22Rv1 (cell line): ENCODE measurements at regions not wholly inside any gene's neighbourhood (a gene's known extent, or its start where the extent isn't known, plus 50 kb on each side); places are given as distances from the start of the nearest gene placed in this dataset.

Source experiments
- ZFX ChIP-seq: fragments of 450-650 bp; IDR thresholded peaks from 2 replicates; pipeline ENCODE4 v1.6.1; 2017; ENCODE audit warnings: antibody characterized with exemption, borderline replicate concordance
- TF ChIP-seq, protein P1 (sequence below): fragments of 450-650 bp; IDR thresholded peaks from 2 replicates; pipeline ENCODE4 v1.5.1; 2017; ENCODE audit warnings: mild to moderate bottlenecking

GRCh38 chr2:204157684-204158083, 221.1 kb downstream of the ICOS start:
- TF ChIP-seq, protein P1, sequence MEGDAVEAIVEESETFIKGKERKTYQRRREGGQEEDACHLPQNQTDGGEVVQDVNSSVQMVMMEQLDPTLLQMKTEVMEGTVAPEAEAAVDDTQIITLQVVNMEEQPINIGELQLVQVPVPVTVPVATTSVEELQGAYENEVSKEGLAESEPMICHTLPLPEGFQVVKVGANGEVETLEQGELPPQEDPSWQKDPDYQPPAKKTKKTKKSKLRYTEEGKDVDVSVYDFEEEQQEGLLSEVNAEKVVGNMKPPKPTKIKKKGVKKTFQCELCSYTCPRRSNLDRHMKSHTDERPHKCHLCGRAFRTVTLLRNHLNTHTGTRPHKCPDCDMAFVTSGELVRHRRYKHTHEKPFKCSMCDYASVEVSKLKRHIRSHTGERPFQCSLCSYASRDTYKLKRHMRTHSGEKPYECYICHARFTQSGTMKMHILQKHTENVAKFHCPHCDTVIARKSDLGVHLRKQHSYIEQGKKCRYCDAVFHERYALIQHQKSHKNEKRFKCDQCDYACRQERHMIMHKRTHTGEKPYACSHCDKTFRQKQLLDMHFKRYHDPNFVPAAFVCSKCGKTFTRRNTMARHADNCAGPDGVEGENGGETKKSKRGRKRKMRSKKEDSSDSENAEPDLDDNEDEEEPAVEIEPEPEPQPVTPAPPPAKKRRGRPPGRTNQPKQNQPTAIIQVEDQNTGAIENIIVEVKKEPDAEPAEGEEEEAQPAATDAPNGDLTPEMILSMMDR = no peak
- no peak for TF ChIP-seq ZFX
